HCT116 (cell line): ENCODE measurements at regions not wholly inside any gene's neighbourhood (a gene's known extent, or its start where the extent isn't known, plus 50 kb on each side); places are given as distances from the start of the nearest gene placed in this dataset.
"Not testable (repeated sequence)": the region's sequence is repeated elsewhere in the genome, so short reads cannot be mapped to it uniquely, and the experiment has no call there.

Experiments used
- ATAC-seq: fragments of 200-7000 bp; cut with Tn5 transposase; 2 replicates; pipeline ENCODE4 v1.9.1; 2020; ENCODE audit warnings: mild to moderate bottlenecking, moderate library complexity
- BruUV-seq: library from RNA; stranded (reverse); fragments of 400-500 nt; replicated peaks from 2 replicates; lab custom pipeline; 2021; lab: Mats Ljungman, UMichigan
- CTCF ChIA-PET: fragments of 300-600 bp; sonication (Branson Sonifier 250); formaldehyde crosslinking; loops from one replicate; lab custom pipeline; 2021; ENCODE audit warnings: antibody characterized with exemption; lab: Charles Lee
- POLR2A ChIA-PET: fragments of 300-600, 350-600 bp; sonication (Branson Sonifier 250); formaldehyde crosslinking; loops from one replicate; lab custom pipeline; 2021; ENCODE audit warnings: antibody characterized with exemption; lab: Charles Lee
- RAD21 ChIA-PET, 2 experiments: fragments of 300-600 bp; sonication (Branson Sonifier 250); formaldehyde crosslinking; loops; one replicate each; lab custom pipeline; 2023; ENCODE audit warnings: low total read pairs in 2 of 2; ENCODE audit not compliant: uncharacterized antibody in 2 of 2, unreplicated experiment in 2 of 2, low non-redundant PET in 1 of 2; lab: Charles Lee
- DNase-seq: peaks from one replicate; pipeline ENCODE4 v3.0.0-alpha.2; 2010; ENCODE audit warnings: low read depth, low spot score
- H2AFZ ChIP-seq: fragments of 200-600 bp; shearing (Covaris generic), sonication (generic); 2 replicates; pipeline ENCODE4 v1.6.1; 2017; ENCODE audit warnings: low read depth, mixed run types, mixed read lengths, antibody characterized with exemption, low read length; ENCODE audit not compliant: poor library complexity, severe bottlenecking
- H3K27ac ChIP-seq: 2 replicates; pipeline ENCODE4 v1.5.1; 2012; ENCODE audit warnings: low read depth, low read length
- H3K27me3 ChIP-seq: fragments of 200-600 bp; sonication (generic); 2 replicates; pipeline ENCODE4 v1.6.1; 2016; ENCODE audit warnings: mixed run types, low read length, mixed read lengths; ENCODE audit not compliant: insufficient read depth
- H3K36me3 ChIP-seq, 2 experiments: fragments of 200-500 bp in 1 of 2; fragments of 200-600 bp in 1 of 2; sonication (Bioruptor generic) in 1 of 2; sonication (generic) in 1 of 2; 2 replicates each; pipeline versions ENCODE4 v1.5.1 to v1.6.1; 2014 to 2016; ENCODE audit warnings: low read length in 2 of 2, inconsistent platforms in 1 of 2, mixed read lengths in 1 of 2, mixed run types in 1 of 2; ENCODE audit not compliant: insufficient read depth in 2 of 2, control insufficient read depth in 1 of 2
- H3K4me1 ChIP-seq, 2 experiments: fragments of 200-600 bp in 1 of 2; sonication (generic) in 1 of 2; 2 replicates each; pipeline versions ENCODE4 v1.5.1 to v1.6.1; 2012 to 2017; ENCODE audit warnings: low read length in 2 of 2, inconsistent platforms in 1 of 2, mild to moderate bottlenecking in 1 of 2, mixed read lengths in 1 of 2, mixed run types in 1 of 2, moderate library complexity in 1 of 2; ENCODE audit not compliant: insufficient read depth in 2 of 2, control insufficient read depth in 1 of 2
- H3K4me2 ChIP-seq: fragments of 200-600 bp; sonication (generic); 2 replicates; pipeline ENCODE4 v1.6.1; 2017; ENCODE audit warnings: mixed run types, low read length, mixed read lengths
- H3K4me3 ChIP-seq, 2 experiments: fragments of 200-600 bp in 1 of 2; sonication (generic) in 1 of 2; replicated peaks in 1 of 2; 2 replicates each; pipeline ENCODE4 v1.5.1; 2011 to 2016; ENCODE audit warnings: low read length in 2 of 2, control low read depth in 1 of 2, low read depth in 1 of 2, mild to moderate bottlenecking in 1 of 2, mixed read lengths in 1 of 2, mixed run types in 1 of 2
- H3K79me2 ChIP-seq: fragments of 200-600 bp; sonication (generic); 2 replicates; pipeline ENCODE4 v1.6.1; 2017; ENCODE audit warnings: mild to moderate bottlenecking, mixed run types, low read length, moderate library complexity, mixed read lengths; ENCODE audit not compliant: insufficient read depth
- H3K9ac ChIP-seq: fragments of 200-600 bp; sonication (generic); 2 replicates; pipeline ENCODE4 v1.6.1; 2016; ENCODE audit warnings: low read length, mixed read lengths
- H3K9me2 ChIP-seq: fragments of 200-600 bp; sonication (generic), shearing (Covaris generic); 2 replicates; pipeline ENCODE4 v1.6.1; 2017; ENCODE audit warnings: mixed run types, mild to moderate bottlenecking, moderate library complexity; ENCODE audit not compliant: insufficient read depth
- H3K9me3 ChIP-seq, 2 experiments: fragments of 200-500 bp in 1 of 2; fragments of 200-600 bp in 1 of 2; sonication (Bioruptor generic) in 1 of 2; sonication (generic) in 1 of 2; 2 replicates each; pipeline ENCODE4 v1.6.1; 2014 to 2017; ENCODE audit warnings: low read length in 2 of 2, mixed read lengths in 2 of 2, inconsistent platforms in 1 of 2, low read depth in 1 of 2, mild to moderate bottlenecking in 1 of 2, mixed run types in 1 of 2, moderate library complexity in 1 of 2; ENCODE audit not compliant: control insufficient read depth in 1 of 2, insufficient read depth in 1 of 2
- H4K20me1 ChIP-seq: fragments of 200-600 bp; sonication (generic), shearing (Covaris generic); 2 replicates; pipeline ENCODE4 v1.6.1; 2017; ENCODE audit warnings: mixed run types, mild to moderate bottlenecking, moderate library complexity; ENCODE audit not compliant: insufficient read depth
- ATF3 ChIP-seq: IDR thresholded peaks from 2 replicates; pipeline ENCODE4 v1.6.1; 2012
- CTCF ChIP-seq, 3 experiments: fragments of 200-600 bp in 1 of 3; sonication (generic) in 1 of 3; IDR thresholded peaks in 2 of 3; conservative IDR thresholded peaks in 1 of 3; 2 replicates each; pipeline ENCODE4 v1.5.1; 2012 to 2017; ENCODE audit warnings: low read depth in 2 of 3, low read length in 2 of 3, antibody characterized with exemption in 1 of 3, borderline replicate concordance in 1 of 3, control low read depth in 1 of 3, mild to moderate bottlenecking in 1 of 3, mixed read lengths in 1 of 3, mixed run types in 1 of 3, moderate library complexity in 1 of 3; ENCODE audit not compliant: insufficient read depth in 1 of 3
- EZH2 ChIP-seq: fragments of 200-600 bp; sonication (generic); IDR thresholded peaks from 2 replicates; pipeline ENCODE4 v1.6.1; 2017; ENCODE audit warnings: antibody characterized with exemption, mixed run types
- FOSL1 ChIP-seq: IDR thresholded peaks from 2 replicates; pipeline ENCODE4 v1.6.1; 2012; ENCODE audit warnings: low read depth
- JUND ChIP-seq: IDR thresholded peaks from 2 replicates; pipeline ENCODE4 v1.6.1; 2012
- SP1 ChIP-seq: IDR thresholded peaks from 2 replicates; pipeline ENCODE4 v1.6.1; 2012; ENCODE audit warnings: low read depth
- ZFX ChIP-seq: fragments of 450-650 bp; IDR thresholded peaks from 2 replicates; pipeline ENCODE4 v1.6.1; 2017
- intact Hi-C: fragments of 100-400 bp; cut with micrococcal nuclease; formaldehyde crosslinking; loops from 2 replicates; pipeline ENCODE4 v1.10.0; 2022

GRCh38 chr4:128424527-128425497 lies 137.2 kb upstream of the PGRMC2 start (continued):
- TF ChIP-seq CTCF (IDR thresholded peaks at IDR 0.05 in 2 of 3, conservative IDR thresholded peaks at IDR 0.05 in 1 of 3; ENCODE audit: borderline replicate concordance in 1 of 3, insufficient read depth in 1 of 3, low read depth in 2 of 3, low read length in 2 of 3) (no peak), ZFX (no peak)

- intact Hi-C loops, CTCF ChIA-PET: not testable (repeated sequence)
These were observed 134.7 kb upstream of the PGRMC2 start for GRCh38 chr4:128422296-128422695.

GRCh38 chr4:128416921-128417320 lies 129.3 kb upstream of the PGRMC2 start:
- H3K4me2 ChIP-seq, result no peak overlapping the region
- no peaks in the 10 kb centered on the region for H3K9me3 ChIP-seq
- H4K20me1 ChIP-seq, result no peaks in the 10 kb centered on the region
- DNase-seq (no peak), ATAC-seq (no peak)
- H3K36me3 ChIP-seq, result no peaks in the 10 kb centered on the region
- no peak overlapping the region for H3K4me3 ChIP-seq
- H3K79me2 ChIP-seq, result no peaks in the 10 kb centered on the region
- CTCF ChIA-PET, result no interaction called here
- no peaks in the 10 kb centered on the region for H3K4me1 ChIP-seq
- POLR2A ChIA-PET, result no interaction called here
- BruUV-seq, result no TSS peak
- H3K9ac ChIP-seq, result no peak overlapping the region
- no peaks in the 10 kb centered on the region for H3K27me3 ChIP-seq
- no peak overlapping the region for H3K27ac ChIP-seq
- RAD21 ChIA-PET, result no interaction called here
- no peak overlapping the region for H2AFZ ChIP-seq
- intact Hi-C loops, result no loop called here
- no peak for TF ChIP-seq EZH2
- no peak for TF ChIP-seq JUND
- TF ChIP-seq FOSL1, result no peak
- no peak for TF ChIP-seq SP1
- TF ChIP-seq ATF3, result no peak
- no peaks in the 10 kb centered on the region for H3K9me2 ChIP-seq

More at GRCh38 chr4:128422296-128422695, 134.7 kb upstream of the PGRMC2 start:
- H3K9ac ChIP-seq, H2AFZ ChIP-seq, H3K36me3 ChIP-seq, H3K9me3 ChIP-seq, H3K4me3 ChIP-seq, H3K9me2 ChIP-seq, H3K4me1 ChIP-seq, POLR2A ChIA-PET, DNase-seq, H3K4me2 ChIP-seq, BruUV-seq, H3K27me3 ChIP-seq, H4K20me1 ChIP-seq, H3K79me2 ChIP-seq, ATAC-seq, RAD21 ChIA-PET, H3K27ac ChIP-seq: not testable (repeated sequence)
